Parathyroid adenoma (tissue), 2 donors: ENCODE measurements at regions not wholly inside any gene's neighbourhood (a gene's known extent, or its start where the extent isn't known, plus 50 kb on each side); places are given as distances from the start of the nearest gene placed in this dataset.

Experiments used
- H2AFZ ChIP-seq: fragments of 300-600 bp; sonication (generic); one replicate; pipeline ENCODE4 v1.7.0; 2017; ENCODE audit warnings: antibody characterized with exemption, mild to moderate bottlenecking
- H3K27ac ChIP-seq: fragments of 300-600 bp; sonication (generic); one replicate; pipeline ENCODE4 v1.7.0; 2017
- H3K27me3 ChIP-seq: fragments of 300-600 bp; sonication (generic); one replicate; pipeline ENCODE4 v1.7.0; 2017; ENCODE audit warnings: low read length; ENCODE audit not compliant: control insufficient read depth, insufficient read depth
- H3K36me3 ChIP-seq: fragments of 300-600 bp; sonication (generic); one replicate; pipeline ENCODE4 v1.7.0; 2017; ENCODE audit warnings: low read length; ENCODE audit not compliant: control insufficient read depth, insufficient read depth
- H3K4me1 ChIP-seq: fragments of 300-600 bp; sonication (generic); one replicate; pipeline ENCODE4 v1.7.0; 2017; ENCODE audit warnings: control low read depth
- H3K4me2 ChIP-seq: fragments of 300-600 bp; sonication (generic); one replicate; pipeline ENCODE4 v1.7.0; 2017; ENCODE audit warnings: low read length
- H3K4me3 ChIP-seq: fragments of 300-600 bp; sonication (generic); one replicate; pipeline ENCODE4 v1.7.0; 2017; ENCODE audit warnings: low read depth, low read length
- H3K79me2 ChIP-seq: fragments of 300-600 bp; sonication (generic); one replicate; pipeline ENCODE4 v1.7.0; 2017; ENCODE audit warnings: control low read depth
- H3K9ac ChIP-seq: fragments of 300-600 bp; sonication (generic); one replicate; pipeline ENCODE4 v1.7.0; 2017; ENCODE audit warnings: mild to moderate bottlenecking
- H3K9me3 ChIP-seq: fragments of 300-600 bp; sonication (generic); one replicate; pipeline ENCODE4 v1.7.0; 2017; ENCODE audit warnings: low read length; ENCODE audit not compliant: control insufficient read depth
- CTCF ChIP-seq: fragments of 300-600 bp; sonication (generic); IDR thresholded peaks from one replicate; pipeline ENCODE4 v1.7.0; 2017; ENCODE audit warnings: antibody characterized with exemption, mild to moderate bottlenecking
- donor health status: primary hyperparathyroidism.

DNA sequence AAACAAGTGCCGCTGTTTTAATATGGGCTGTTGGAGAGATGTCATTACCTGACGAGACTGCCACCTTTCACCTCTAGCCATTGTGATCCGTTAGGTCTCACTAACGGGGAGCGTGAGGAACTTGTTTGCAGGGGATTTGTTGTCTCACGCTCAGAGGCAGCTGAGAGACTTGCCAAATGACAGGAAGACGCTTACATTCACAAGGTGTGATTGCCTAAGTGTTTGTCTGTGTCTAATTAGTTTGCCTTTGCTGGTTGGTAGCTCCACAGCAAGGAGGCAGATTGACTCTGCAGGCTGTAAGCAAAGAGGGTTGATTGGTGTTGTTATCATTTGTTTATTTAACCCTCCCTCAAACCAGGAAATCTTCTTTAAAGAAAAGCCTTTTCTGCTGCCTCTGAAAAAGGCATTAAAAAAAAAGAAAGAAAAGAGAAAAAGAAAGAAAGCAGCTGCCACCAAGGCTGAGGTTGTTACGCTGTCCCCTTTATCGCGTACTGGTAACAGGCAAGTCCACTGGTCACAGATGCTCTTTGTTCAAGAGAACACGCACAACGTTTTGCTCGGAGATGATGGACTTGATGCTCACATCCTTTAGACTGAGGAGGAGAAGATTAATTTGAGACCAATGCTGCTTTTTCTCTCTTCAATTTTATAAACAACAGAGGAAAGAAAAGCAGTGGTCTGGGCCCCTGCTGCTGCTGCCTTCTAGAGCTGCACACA is 203.9 kb downstream of the ZNF326 start:
- Histone ChIP-seq H3K4me2 (no peak overlapping the region), H2AFZ (no peak overlapping the region), H3K4me3 (no peak overlapping the region), H3K9me3 (no peaks in the 10 kb centered on the region), H3K36me3 (no peaks in the 10 kb centered on the region), H3K79me2 (no peaks in the 10 kb centered on the region), H3K27ac (no peak overlapping the region), H3K4me1 (no peaks in the 10 kb centered on the region), H3K9ac (no peak overlapping the region), H3K27me3 (no peaks in the 10 kb centered on the region)
- no peak for TF ChIP-seq CTCF

- Histone ChIP-seq H3K9me3 (no peaks in the 10 kb centered on the region), H3K27me3 (no peaks in the 10 kb centered on the region), H3K27ac (no peak overlapping the region), H3K4me3 (no peak overlapping the region), H3K9ac (no peak overlapping the region), H3K4me2 (no peak overlapping the region), H3K36me3 (no peaks in the 10 kb centered on the region), H3K4me1 (no peaks in the 10 kb centered on the region), H3K79me2 (no peaks in the 10 kb centered on the region), H2AFZ (no peak overlapping the region)
- no peak for TF ChIP-seq CTCF
Measured at GRCh38 chr1:90193116-90193515, 198.2 kb downstream of the ZNF326 start.

DNA sequence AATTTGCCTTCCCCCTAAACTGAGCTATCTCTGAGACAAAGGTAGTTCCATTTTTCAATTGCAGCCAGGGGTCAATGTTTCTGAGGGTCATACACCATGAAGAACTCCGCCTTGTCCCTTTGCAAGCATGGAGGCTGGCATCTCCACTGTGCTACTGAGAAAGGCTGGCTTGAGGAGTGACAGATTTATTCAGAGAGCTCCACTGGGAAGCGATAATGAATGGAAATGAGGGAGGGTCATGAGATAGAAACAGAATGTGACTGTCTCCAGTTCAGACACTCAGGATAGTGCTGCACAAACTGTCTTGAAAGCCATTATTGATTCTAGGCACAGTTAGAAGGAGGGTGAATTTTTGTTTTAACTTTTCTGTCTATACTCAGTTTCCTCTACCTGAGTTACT is 197.5 kb downstream of the ZNF326 start:
- H2AFZ ChIP-seq, result no peak overlapping the region
- H3K4me2 ChIP-seq, result no peak overlapping the region
- no peaks in the 10 kb centered on the region for H3K4me1 ChIP-seq
- TF ChIP-seq CTCF, result no peak
- H3K9ac ChIP-seq, result no peak overlapping the region
- no peaks in the 10 kb centered on the region for H3K9me3 ChIP-seq
- H3K27ac ChIP-seq, result no peak overlapping the region
- H3K27me3 ChIP-seq, result no peaks in the 10 kb centered on the region
- H3K4me3 ChIP-seq, result no peak overlapping the region
- H3K79me2 ChIP-seq, result no peaks in the 10 kb centered on the region
- H3K36me3 ChIP-seq, result no peaks in the 10 kb centered on the region

- Histone ChIP-seq H3K36me3 (no peaks in the 10 kb centered on the region), H3K4me3 (no peak overlapping the region), H3K27me3 (no peaks in the 10 kb centered on the region), H3K27ac (no peak overlapping the region), H3K4me2 (no peak overlapping the region), H2AFZ (no peak overlapping the region), H3K4me1 (no peaks in the 10 kb centered on the region), H3K79me2 (no peaks in the 10 kb centered on the region), H3K9ac (no peak overlapping the region), H3K9me3 (no peaks in the 10 kb centered on the region)
- TF ChIP-seq CTCF, result no peak
Measured at GRCh38 chr1:90190523-90190922, 195.6 kb downstream of the ZNF326 start.

- H2AFZ ChIP-seq, result no peak overlapping the region
- H3K9ac ChIP-seq, result no peak overlapping the region
- H3K27ac ChIP-seq, result no peak overlapping the region
- no peaks in the 10 kb centered on the region for H3K9me3 ChIP-seq
- no peaks in the 10 kb centered on the region for H3K36me3 ChIP-seq
- no peak overlapping the region for H3K4me3 ChIP-seq
- TF ChIP-seq CTCF, result no peak
- no peak overlapping the region for H3K4me2 ChIP-seq
- H3K4me1 ChIP-seq, result no peaks in the 10 kb centered on the region
- H3K27me3 ChIP-seq, result no peaks in the 10 kb centered on the region
- no peaks in the 10 kb centered on the region for H3K79me2 ChIP-seq
Measured at GRCh38 chr1:90189889-90190288, 195.0 kb downstream of the ZNF326 start.
